8988T (cell line): ENCODE measurements at regions not wholly inside any gene's neighbourhood (a gene's known extent, or its start where the extent isn't known, plus 50 kb on each side); places are given as distances from the start of the nearest gene placed in this dataset.
"Not testable (repeated sequence)": the region's sequence is repeated elsewhere in the genome, so short reads cannot be mapped to it uniquely, and the experiment has no call there.

Experiments
- DNase-seq: peaks from one replicate; pipeline ENCODE4 v3.0.0; 2011

DNA sequence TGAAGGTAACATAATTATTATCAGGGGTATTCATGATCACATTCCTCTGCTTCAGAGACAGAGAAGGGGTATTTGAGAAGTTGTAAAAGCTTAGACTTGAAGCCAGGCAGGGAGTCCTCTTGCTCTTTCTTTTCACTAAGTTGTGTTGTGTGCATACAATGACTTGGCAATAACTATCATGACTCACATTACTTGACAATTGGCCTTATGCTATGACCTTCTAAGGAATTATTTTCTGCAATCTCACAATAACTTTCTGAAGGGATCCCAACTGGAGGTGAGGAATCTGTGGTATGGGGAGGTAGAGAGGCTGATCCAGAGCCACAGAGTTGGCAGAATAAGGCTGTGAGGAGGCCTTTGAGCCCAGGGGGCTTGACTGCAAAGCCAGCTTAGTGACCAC is 622.3 kb downstream of the MTRR start:
- DNase-seq = no peak

GRCh38 chr5:8493176-8493575 is 624.2 kb downstream of the MTRR start:
- no peak for DNase-seq

DNA sequence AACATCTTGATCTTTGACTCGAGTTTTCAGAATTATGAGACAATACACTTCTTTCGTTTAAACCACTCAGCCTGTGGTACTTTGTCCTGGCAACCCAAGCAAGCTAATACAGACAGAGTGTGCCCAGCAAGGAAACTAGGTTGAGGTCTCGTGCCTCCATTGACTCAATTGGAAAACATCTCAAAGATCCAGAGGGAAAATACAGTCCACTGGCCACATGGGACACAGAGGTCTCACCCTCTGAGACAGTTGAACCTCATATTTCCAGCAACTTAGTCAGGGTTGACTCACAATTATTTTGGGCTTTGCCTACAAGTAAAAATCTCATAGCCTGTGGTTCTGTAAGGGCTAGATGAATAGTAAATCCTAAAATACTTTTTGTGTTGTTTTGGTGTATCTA is 631.5 kb downstream of the MTRR start:
- DNase-seq = no peak

GRCh38 chr5:8505196-8505595 is 636.2 kb downstream of the MTRR start:
- DNase-seq = no peak

DNA sequence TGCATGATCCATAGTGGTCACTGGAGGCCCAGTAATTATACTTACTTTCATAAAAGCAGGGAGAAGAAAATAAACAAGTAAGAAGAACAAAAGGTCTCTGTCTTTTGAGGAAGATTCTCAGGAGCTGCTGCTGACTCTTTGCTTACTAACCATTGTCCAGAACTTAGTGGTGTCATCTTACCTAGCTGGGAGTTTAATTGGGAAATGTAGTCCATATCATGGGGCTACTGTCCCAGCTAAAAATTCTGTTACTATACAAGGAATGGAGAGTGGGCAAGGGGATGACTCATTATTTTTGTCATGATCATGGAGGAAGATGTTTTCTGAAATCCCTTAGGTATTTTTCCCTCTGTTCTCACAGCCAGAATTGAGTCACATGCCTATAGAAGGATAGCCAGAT is 639.3 kb downstream of the MTRR start:
- no peak for DNase-seq

GRCh38 chr5:8516356-8516755 is 647.4 kb downstream of the MTRR start:
- DNase-seq = no peak

DNA sequence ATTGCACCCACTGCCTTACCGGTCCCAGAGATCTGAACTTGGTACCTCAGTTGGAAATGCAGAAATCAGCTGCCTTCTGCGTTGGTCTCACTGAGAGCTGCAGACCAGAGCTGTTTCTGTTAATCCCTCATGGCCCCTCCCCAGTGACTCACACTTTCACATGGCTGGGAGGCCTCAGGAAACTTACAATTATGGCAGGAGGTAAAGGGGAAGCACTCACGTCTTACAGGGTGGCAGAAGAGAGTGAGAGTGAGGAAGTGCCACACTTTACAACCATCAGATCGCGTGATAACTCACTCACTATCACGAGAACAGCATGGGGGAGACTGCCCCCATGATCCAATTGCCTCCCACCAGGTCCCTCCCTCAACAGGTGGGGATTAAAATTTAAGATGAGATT is 648.5 kb downstream of the MTRR start:
- DNase-seq = no peak

DNA sequence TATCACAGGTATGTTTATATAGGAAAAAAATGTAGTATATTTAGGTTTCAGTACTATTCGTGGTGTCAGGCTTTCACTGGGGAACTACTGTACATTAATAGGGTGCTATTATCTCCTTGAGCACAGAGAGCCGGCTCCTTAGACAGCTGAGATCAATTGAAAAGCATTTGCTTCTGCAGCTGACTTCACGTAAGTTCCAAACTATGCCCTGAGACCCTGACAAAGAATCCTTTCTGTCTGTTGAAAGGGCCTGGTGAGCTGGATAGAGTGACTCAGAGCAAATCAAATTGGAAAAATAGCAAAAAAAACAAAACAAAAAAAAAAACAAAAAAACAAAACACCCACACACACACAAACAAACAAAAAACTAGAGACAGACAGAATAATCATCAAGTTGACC is 652.0 kb downstream of the MTRR start:
- DNase-seq = no peak

DNA sequence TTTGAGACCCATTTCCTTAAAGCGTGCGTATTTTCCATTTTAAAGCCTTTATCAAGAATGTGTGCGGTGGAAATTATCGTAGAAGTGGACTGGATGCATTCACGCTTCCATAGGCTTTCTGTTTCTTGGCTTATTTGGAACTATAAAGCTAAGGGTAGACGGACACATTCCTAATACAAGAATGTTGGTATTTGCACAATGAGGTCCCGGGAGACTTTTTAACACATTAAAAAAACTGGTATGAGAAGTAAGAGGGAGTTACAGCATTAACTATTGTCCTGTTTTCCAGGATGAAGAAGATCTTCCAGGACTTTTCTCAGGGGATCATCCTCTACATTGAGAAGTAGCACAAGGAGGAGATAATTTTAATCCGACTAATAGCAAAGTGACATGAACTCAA is 653.0 kb downstream of the MTRR start:
- no peak for DNase-seq

- no peak for DNase-seq
Measured at GRCh38 chr5:8522646-8523045, 653.7 kb downstream of the MTRR start.

- DNase-seq = no peak
Measured at GRCh38 chr5:8523501-8523900, 654.6 kb downstream of the MTRR start.

DNA sequence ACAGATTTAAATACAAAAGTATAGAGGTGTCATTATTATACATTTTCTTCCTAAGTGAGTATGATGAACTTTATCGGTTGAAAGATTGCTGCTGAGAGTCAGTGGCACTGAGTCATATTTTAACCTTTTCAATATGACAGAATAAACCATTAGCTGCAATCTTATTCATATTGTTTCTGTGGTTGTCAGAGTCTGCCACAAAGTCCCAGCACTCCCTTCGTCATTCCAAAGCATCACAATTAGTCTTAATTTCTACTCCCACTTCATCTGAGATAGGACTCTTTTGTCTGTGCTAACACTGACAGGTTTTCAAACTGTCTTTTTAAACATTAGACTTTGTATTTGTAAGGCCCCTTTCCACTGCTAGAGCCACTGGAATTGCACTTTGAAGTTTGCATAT is 656.9 kb downstream of the MTRR start:
- DNase-seq = no peak

- no peak for DNase-seq
Measured at GRCh38 chr5:8528106-8528505, 659.2 kb downstream of the MTRR start.

GRCh38 chr5:8538821-8539220 is 669.9 kb downstream of the MTRR start:
- no peak for DNase-seq

DNA sequence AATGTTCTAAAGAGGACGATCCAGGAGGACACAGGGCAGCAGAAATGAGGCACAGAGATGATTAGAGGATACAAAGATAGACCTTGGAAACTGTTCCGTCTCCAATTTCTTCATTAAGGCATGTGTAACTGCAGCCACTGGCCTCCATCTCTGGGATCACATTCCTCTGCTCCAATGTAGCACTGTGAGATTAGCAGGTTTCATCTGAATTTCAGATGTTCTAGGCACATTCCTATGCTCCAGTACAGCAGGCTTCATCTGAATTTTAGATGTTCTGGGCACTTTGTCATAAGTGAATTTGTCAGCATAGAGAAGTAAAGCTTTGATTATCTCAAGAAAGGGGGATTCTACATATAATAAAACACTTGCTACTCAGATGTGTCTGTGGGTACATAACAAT is 671.4 kb downstream of the MTRR start:
- no peak for DNase-seq

- DNase-seq = no peak
Measured at GRCh38 chr5:8550921-8551320, 682.0 kb downstream of the MTRR start.

- DNase-seq = no peak
Measured at GRCh38 chr5:8553364-8553763, 684.4 kb downstream of the MTRR start.

- DNase-seq = no peak
Measured at GRCh38 chr5:8557728-8558127, 688.8 kb downstream of the MTRR start.

DNA sequence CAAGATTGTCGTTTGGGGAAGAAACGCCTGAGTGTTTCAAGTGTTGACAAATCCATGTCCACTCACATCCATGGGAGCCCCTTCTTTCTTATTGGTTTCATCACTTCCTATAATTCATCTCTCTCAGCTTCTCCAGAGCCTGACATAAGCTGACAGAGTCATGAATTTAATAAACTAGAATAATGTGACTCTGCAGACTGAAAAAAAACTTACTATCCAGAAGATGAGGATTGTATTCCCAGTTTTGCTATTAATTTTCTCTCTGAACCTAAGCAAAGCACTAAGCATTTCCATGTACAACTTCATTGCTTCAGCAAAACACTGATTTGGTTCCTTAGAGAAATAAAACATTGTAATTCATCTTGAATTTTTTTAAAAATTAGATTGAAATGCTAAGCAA is 691.8 kb downstream of the MTRR start:
- no peak for DNase-seq

DNA sequence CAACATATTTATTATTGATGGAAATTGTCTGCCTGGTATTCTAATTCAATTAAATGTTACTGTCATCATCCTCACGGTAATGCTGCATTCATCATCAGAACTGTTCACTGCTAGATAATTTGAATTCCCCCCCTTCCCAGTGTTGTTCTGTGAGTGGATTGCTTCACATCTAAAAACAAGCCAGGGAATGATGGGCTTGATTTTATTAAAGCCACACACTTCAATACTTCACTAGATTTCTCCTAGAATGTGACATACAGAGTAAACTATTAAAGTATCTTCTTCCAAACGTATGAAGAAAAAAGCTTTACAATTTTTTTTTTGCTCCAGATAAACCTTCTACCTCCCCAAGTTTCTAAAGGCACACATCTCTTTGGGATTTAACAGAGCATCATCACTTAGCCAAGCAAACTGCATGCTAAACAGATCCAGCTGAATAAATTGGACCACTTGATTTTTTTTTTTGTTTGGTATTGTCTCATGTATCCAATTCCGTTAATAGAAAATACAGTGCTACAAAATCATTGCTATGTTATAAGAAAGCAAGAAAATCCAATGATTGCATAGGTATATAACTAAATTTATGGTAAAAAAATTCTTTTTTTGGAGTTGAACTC is 692.4 kb downstream of the MTRR start:
- no peak for DNase-seq

DNA sequence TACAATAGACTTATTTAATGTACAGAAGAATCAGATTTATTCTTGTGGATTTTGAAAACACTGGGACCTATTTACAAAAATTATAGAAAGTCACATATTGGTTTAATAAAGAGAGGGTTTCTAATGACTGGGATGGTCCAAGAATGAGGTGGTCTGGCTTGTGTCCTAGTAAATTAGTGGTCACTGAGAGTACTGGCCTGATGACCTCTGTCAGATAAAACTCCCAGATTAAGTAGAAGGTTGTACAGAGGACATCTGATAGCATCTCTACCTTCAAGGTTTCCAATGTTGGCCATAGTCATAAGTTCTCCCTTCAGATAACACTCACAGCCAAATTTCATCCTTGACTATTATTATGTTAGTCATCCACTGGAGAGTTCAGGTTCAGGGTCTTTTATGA is 692.9 kb downstream of the MTRR start:
- no peak for DNase-seq

GRCh38 chr5:8563540-8563939 is 694.6 kb downstream of the MTRR start:
- not testable (repeated sequence) for DNase-seq

- DNase-seq = no peak
Measured at GRCh38 chr5:8568858-8569257, 699.9 kb downstream of the MTRR start.

GRCh38 chr5:8570528-8570927 is 701.6 kb downstream of the MTRR start:
- no peak for DNase-seq

- no peak for DNase-seq
Measured at GRCh38 chr5:8576178-8576577, 707.2 kb downstream of the MTRR start.

GRCh38 chr5:8577792-8578191 is 708.8 kb downstream of the MTRR start:
- no peak for DNase-seq
